T-helper 17 cell (primary cell): ENCODE measurements at regions not wholly inside any gene's neighbourhood (a gene's known extent, or its start where the extent isn't known, plus 50 kb on each side); places are given as distances from the start of the nearest gene placed in this dataset.
"Not testable (repeated sequence)": the region's sequence is repeated elsewhere in the genome, so short reads cannot be mapped to it uniquely, and the experiment has no call there.

ENCODE experiments used
- ATAC-seq: fragments of 150-1000 bp; cut with Tn5 transposase; 2 replicates; pipeline ENCODE4 v1.10.0; 2021; ENCODE audit warnings: mild to moderate bottlenecking, moderate library complexity
- DNase-seq, 3 donors: peaks; one replicate each; pipeline versions ENCODE4 v3.0.0 to v3.0.0-alpha.2; 2020 to 2021
- H3K9me3 ChIP-seq: one replicate; pipeline ENCODE4 v1.7.0; 2013; ENCODE audit warnings: low read length, mild to moderate bottlenecking; ENCODE audit not compliant: control insufficient read depth, poor library complexity, severe bottlenecking
- H3K27ac Mint-ChIP-seq: one replicate; pipeline ENCODE4 v1.8.0; 2022; ENCODE audit warnings: mild to moderate bottlenecking, moderate library complexity, mixed read lengths
- H3K27me3 Mint-ChIP-seq: one replicate; pipeline ENCODE4 v1.8.0; 2022; ENCODE audit warnings: mixed read lengths
- H3K36me3 Mint-ChIP-seq: one replicate; pipeline ENCODE4 v1.8.0; 2022; ENCODE audit warnings: low read depth, mixed read lengths
- H3K4me1 Mint-ChIP-seq: one replicate; pipeline ENCODE4 v1.8.0; 2022; ENCODE audit warnings: mild to moderate bottlenecking, mixed read lengths
- H3K4me3 Mint-ChIP-seq: one replicate; pipeline ENCODE4 v1.8.0; 2022; ENCODE audit warnings: mild to moderate bottlenecking, moderate library complexity, mixed read lengths

DNA sequence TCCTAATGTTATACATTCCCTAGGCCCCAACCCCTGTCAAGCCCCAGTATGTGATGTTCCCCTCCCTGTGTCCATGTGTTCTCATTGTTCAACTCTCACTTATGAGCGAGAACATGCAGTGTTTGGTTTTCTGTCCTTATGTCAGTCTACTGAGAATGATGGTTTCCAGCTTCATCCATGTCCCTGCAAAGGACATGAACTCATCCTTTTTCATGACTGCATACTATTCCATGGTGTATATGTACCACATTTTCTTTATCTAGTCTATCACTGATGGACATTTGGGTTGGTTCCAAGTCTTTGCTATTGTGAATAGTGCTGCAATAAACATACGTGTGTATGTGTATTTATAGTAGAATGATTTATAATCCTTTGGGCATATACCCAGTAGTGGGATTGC lies 605.4 kb upstream of the BRINP3 start:
- H3K9me3 ChIP-seq, H3K27me3 Mint-ChIP-seq, H3K36me3 Mint-ChIP-seq, H3K4me3 Mint-ChIP-seq, H3K27ac Mint-ChIP-seq, ATAC-seq, H3K4me1 Mint-ChIP-seq, DNase-seq: not testable (repeated sequence)

DNA sequence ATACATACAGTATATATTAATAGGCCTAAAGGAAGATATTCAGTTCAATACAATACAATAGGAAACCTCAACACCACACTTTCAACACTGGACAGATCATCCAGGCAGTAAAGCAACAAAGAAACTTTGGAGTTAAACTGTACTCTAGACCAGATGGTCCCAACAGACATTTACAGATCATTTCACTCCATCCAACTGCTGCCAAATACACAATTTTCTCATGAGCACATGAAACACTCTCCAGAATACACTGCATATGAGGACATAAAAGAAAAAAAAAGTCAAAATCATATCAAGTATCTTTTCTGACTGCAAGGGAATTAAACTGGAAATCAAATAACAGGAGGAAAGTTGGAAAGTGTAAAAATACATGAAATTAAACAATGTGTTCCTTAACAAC lies 607.5 kb upstream of the BRINP3 start:
- no peaks in the 10 kb centered on the region for H3K4me1 Mint-ChIP-seq
- DNase-seq (no peak), ATAC-seq (no peak)
- no peak overlapping the region for H3K27ac Mint-ChIP-seq
- no peaks in the 10 kb centered on the region for H3K27me3 Mint-ChIP-seq
- no peaks in the 10 kb centered on the region for H3K9me3 ChIP-seq
- H3K4me3 Mint-ChIP-seq = no peak overlapping the region
- H3K36me3 Mint-ChIP-seq = no peaks in the 10 kb centered on the region

GRCh38 chr1:191086910-191087309 lies 609.2 kb upstream of the BRINP3 start:
- no peaks in the 10 kb centered on the region for H3K36me3 Mint-ChIP-seq
- DNase-seq = no peak
- H3K4me3 Mint-ChIP-seq = no peak overlapping the region
- H3K9me3 ChIP-seq = no peaks in the 10 kb centered on the region
- H3K4me1 Mint-ChIP-seq = no peaks in the 10 kb centered on the region
- H3K27me3 Mint-ChIP-seq = no peaks in the 10 kb centered on the region
- H3K27ac Mint-ChIP-seq = no peak overlapping the region
- ATAC-seq = no peak

DNA sequence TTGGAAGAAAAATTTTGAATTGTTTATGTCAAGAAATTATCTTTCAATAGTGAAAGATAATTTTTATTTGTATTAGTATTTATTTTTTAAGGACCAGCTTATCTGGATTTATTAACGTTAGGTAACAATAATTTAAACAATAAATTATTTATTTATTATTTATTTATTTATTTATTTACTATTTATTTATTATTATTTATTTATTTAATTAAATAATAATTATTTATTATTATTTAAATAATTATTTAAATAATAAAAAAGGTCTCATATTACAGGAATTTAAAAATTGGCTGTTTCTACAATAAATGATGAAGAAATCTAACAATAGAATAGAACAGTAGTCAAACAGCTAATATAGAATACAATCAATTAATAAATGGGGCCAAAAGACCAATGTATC lies 618.7 kb upstream of the BRINP3 start:
- Mint-ChIP-seq H3K4me3 (no peak overlapping the region), H3K27me3 (no peaks in the 10 kb centered on the region), H3K36me3 (no peaks in the 10 kb centered on the region), H3K27ac (no peak overlapping the region), H3K4me1 (no peaks in the 10 kb centered on the region)
- no peaks in the 10 kb centered on the region for H3K9me3 ChIP-seq
- ATAC-seq (no peak), DNase-seq (no peak)

DNA sequence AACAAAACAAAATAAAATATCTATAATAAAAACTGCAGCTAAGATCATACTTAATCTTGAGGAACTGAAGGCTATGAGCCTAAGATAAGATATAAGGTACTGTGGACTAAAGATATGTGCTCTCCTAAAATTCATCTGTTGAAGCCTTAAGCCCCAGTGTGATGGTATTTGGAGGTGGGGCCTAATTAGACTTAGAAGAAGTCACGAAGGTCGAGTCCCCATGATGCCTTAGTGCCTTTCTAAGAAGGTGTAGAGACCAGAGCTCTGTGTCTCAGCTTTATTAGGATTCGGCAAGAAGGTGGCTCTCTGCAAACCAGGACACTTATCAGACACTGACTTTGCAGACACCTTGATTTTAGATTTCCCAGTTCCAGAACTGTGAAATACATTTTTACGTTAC lies 622.0 kb upstream of the BRINP3 start:
- no peaks in the 10 kb centered on the region for H3K27me3 Mint-ChIP-seq
- H3K4me3 Mint-ChIP-seq = no peak overlapping the region
- H3K36me3 Mint-ChIP-seq = no peaks in the 10 kb centered on the region
- DNase-seq = no peak
- H3K9me3 ChIP-seq = no peaks in the 10 kb centered on the region
- no peak for ATAC-seq
- H3K27ac Mint-ChIP-seq = no peak overlapping the region
- no peaks in the 10 kb centered on the region for H3K4me1 Mint-ChIP-seq

DNA sequence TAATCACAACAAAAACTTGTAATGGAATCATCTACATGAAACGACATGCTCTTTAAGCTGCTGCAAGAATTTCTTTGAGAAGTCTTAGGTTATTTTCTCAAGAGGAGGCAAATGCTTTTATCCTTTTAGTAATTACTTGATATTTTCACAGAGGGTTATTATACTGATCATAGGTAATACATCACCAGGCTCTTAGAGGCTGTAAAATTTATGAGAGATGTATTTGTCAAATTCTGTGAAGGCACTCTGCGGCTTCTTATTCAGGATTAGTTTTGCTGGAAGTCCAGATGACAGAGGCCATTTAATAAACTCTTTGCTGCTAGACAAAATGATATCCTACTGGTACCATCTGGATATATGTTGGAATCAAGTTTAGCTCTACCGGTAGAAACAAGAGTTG lies 624.3 kb upstream of the BRINP3 start:
- no peak overlapping the region for H3K4me3 Mint-ChIP-seq

DNA sequence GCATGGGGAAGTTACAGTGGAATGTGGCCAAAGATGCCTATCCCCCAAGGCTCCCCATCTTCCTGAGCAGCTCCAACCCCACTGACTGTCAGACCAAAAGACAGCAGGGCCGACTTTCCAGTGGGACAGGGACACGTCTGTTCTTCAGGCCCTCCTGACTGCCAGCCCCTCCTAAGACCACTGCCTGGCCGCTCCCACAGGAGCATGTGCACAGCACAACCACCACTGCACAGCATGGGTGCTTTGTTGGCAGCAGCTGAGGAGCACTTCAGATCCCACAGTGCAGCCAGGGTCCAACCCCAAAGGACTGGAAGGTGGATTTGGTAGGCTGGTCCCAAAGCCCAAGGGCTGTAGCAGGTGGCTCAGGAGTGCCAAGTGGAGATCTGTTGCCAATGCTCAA lies 648.3 kb upstream of the BRINP3 start:
- no peaks in the 10 kb centered on the region for H3K27me3 Mint-ChIP-seq
- no peak overlapping the region for H3K4me3 Mint-ChIP-seq
- H3K9me3 ChIP-seq = no peaks in the 10 kb centered on the region
- H3K36me3 Mint-ChIP-seq = no peaks in the 10 kb centered on the region
- H3K27ac Mint-ChIP-seq = no peak overlapping the region
- DNase-seq = no peak
- H3K4me1 Mint-ChIP-seq = no peaks in the 10 kb centered on the region
- no peak for ATAC-seq

More for the DNA sequence above, 624.3 kb upstream of the BRINP3 start:
- H3K27ac Mint-ChIP-seq = no peak overlapping the region
- H3K36me3 Mint-ChIP-seq = no peaks in the 10 kb centered on the region
- no peak for DNase-seq
- H3K9me3 ChIP-seq = no peaks in the 10 kb centered on the region
- no peak for ATAC-seq
- H3K4me1 Mint-ChIP-seq = no peaks in the 10 kb centered on the region
- no peaks in the 10 kb centered on the region for H3K27me3 Mint-ChIP-seq

- DNase-seq (no peak), ATAC-seq (no peak)
- Mint-ChIP-seq H3K4me3 (no peak overlapping the region), H3K4me1 (no peaks in the 10 kb centered on the region), H3K27me3 (no peaks in the 10 kb centered on the region), H3K27ac (no peak overlapping the region), H3K36me3 (no peaks in the 10 kb centered on the region)
- H3K9me3 ChIP-seq = no peaks in the 10 kb centered on the region
These were observed 657.1 kb upstream of the BRINP3 start for GRCh38 chr1:191134796-191135195.

- no peaks in the 10 kb centered on the region for H3K9me3 ChIP-seq
- ATAC-seq = no peak
- no peak for DNase-seq
- H3K36me3 Mint-ChIP-seq = no peaks in the 10 kb centered on the region
- H3K4me1 Mint-ChIP-seq = no peaks in the 10 kb centered on the region
- H3K4me3 Mint-ChIP-seq = no peak overlapping the region
- no peaks in the 10 kb centered on the region for H3K27me3 Mint-ChIP-seq
- no peak overlapping the region for H3K27ac Mint-ChIP-seq
These were observed 662.4 kb upstream of the BRINP3 start for GRCh38 chr1:191140038-191140437.

DNA sequence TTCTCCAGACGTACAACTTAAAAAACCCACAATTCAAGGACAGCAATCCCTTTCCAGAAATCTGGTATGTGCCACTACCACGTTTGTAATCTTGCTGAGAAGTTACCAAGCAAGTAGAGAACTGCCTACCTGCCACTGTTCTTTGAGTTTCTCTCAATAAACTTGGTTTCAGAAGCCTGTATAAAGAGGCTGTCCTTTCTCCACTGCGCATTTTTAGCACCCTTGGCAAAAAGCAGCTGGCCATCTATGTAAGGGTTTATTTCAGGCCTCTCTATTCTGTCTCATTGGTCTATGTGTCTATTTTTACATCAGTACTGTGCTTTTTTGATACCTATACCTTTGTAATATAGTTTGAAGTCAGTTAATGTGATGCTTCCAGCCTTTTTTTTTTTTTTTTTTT lies 665.1 kb upstream of the BRINP3 start:
- peaks cover 2% of the 10 kb centered on the region for H3K9me3 ChIP-seq
- Mint-ChIP-seq H3K4me1 (no peaks in the 10 kb centered on the region), H3K36me3 (no peaks in the 10 kb centered on the region), H3K27ac (no peak overlapping the region), H3K27me3 (no peaks in the 10 kb centered on the region), H3K4me3 (no peak overlapping the region)
- no peak for ATAC-seq
- no peak for DNase-seq

DNA sequence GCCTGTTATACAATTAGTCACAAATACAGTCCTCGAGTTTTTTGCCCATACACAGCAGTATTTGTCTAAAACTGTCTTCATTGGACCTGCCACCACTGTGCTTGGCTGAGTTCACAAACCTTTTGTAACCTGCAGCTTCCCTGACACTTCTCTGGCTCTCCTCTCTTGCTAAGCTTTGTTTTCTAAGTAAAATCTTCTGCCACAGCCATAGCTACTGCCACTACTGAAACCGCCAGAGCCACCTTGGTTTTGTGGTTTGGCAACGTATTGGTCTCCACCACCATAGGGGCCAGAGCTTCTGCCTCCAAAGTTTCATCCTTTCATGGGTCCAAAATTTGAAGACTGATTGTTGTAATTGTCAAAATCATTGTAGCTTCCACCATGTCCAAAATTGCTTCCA lies 668.2 kb upstream of the BRINP3 start:
- Mint-ChIP-seq H3K36me3 (no peaks in the 10 kb centered on the region), H3K4me3 (no peak overlapping the region), H3K27me3 (no peaks in the 10 kb centered on the region), H3K4me1 (no peaks in the 10 kb centered on the region), H3K27ac (no peak overlapping the region)
- peaks cover 2% of the 10 kb centered on the region for H3K9me3 ChIP-seq
- ATAC-seq (no peak), DNase-seq (no peak)

GRCh38 chr1:191151321-191151807 lies 673.7 kb upstream of the BRINP3 start:
- Mint-ChIP-seq H3K27me3 (no peaks in the 10 kb centered on the region), H3K36me3 (no peaks in the 10 kb centered on the region), H3K27ac (no peak overlapping the region), H3K4me3 (no peak overlapping the region), H3K4me1 (no peaks in the 10 kb centered on the region)
- no peak for DNase-seq
- no peak for ATAC-seq
- H3K9me3 ChIP-seq = no peaks in the 10 kb centered on the region

DNA sequence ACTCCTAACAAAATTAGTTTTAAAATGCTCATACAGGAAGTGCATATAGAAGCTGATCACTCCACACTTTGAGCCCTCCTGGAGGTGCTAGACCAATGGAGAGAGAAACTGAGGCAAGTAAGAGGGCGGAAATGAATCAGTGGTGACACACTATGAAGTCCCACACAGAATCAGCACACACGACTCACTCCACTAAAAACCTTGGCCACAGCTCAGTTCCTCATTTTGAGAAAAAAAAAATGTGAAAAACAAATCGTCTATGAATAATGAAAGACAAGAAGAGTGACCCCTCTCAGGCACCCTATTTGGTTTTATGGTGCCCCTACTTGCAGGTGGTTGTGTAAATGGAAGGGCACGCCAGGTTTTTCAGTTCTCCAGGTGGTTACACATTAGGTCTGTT lies 675.1 kb upstream of the BRINP3 start:
- Mint-ChIP-seq H3K4me1 (no peaks in the 10 kb centered on the region), H3K36me3 (no peaks in the 10 kb centered on the region), H3K27ac (no peak overlapping the region), H3K27me3 (no peaks in the 10 kb centered on the region), H3K4me3 (no peak overlapping the region)
- ATAC-seq (no peak), DNase-seq (no peak)
- H3K9me3 ChIP-seq = no peaks in the 10 kb centered on the region

DNA sequence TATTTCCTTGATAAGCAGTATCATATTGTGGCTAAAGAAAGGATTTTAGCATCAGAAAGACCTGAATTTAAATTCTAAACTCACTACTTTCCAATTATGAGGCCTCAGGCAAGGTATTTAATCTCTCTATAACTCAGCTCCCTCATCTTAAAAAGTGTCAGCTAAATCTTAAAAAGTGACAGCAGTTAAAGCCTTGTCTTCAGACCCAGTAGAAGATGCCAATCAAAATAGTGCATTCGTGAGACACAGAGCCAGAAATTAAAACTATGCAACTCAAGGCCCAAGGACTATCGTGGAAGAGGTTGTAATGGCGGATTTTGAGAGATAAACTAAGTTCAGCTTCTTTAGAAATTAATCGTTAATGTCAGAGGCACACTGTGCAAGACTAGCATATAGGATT lies 677.5 kb upstream of the BRINP3 start:
- H3K36me3 Mint-ChIP-seq = no peaks in the 10 kb centered on the region
- H3K4me1 Mint-ChIP-seq = no peaks in the 10 kb centered on the region
- no peaks in the 10 kb centered on the region for H3K9me3 ChIP-seq
- H3K27me3 Mint-ChIP-seq = no peaks in the 10 kb centered on the region
- H3K4me3 Mint-ChIP-seq = no peak overlapping the region
- no peak for DNase-seq
- H3K27ac Mint-ChIP-seq = no peak overlapping the region
- ATAC-seq = no peak

DNA sequence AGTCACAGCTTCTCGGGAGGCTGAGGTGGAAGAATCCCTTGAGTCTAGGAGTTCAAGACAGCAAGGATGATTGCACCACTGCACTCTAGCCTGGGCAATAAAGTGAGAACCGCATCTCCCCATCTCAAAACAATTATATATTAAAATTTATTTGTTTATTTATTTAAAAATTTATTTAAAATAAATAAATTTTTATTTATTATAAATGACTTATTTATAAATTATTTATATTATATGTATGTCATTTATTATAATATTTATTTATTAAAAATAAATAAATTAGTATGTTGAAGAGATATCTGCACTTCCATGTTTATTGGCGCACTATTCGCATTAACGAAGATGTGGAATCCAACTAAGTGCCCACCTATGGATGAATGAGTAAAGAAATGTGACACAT lies 683.2 kb upstream of the BRINP3 start:
- DNase-seq (no peak), ATAC-seq (no peak)
- Mint-ChIP-seq H3K36me3 (no peaks in the 10 kb centered on the region), H3K27ac (no peak overlapping the region), H3K4me3 (no peak overlapping the region), H3K4me1 (no peaks in the 10 kb centered on the region), H3K27me3 (no peaks in the 10 kb centered on the region)
- H3K9me3 ChIP-seq = no peaks in the 10 kb centered on the region
